ENCODE measurements at regions not wholly inside any gene's neighbourhood (a gene's known extent, or its start where the extent isn't known, plus 50 kb on each side); places are given as distances from the start of the nearest gene placed in this dataset.

GRCh38 chr12:4859478-4860210, 50.1 kb upstream of the KCNA1 start:
- no peak overlapping the region for H3K4me2 ChIP-seq
- peaks cover 6% of the 10 kb centered on the region for H3F3A ChIP-seq (ENCODE audit: low read depth)
- no peak overlapping the region for H3K27ac ChIP-seq
- no peaks in the 10 kb centered on the region for H3K36me3 ChIP-seq
- no peak overlapping the region for H3K4me3 ChIP-seq
- no peaks in the 10 kb centered on the region for H4K20me1 ChIP-seq (ENCODE audit: low read depth)
- Mint-ChIP-seq H3K27me3 (ENCODE audit: insufficient read depth, low read depth) (peaks cover 14% of the 10 kb centered on the region), H3K4me3 (no peak overlapping the region), H3K36me3 (no peaks in the 10 kb centered on the region), H3K9me3 (no peaks in the 10 kb centered on the region), H3K27ac (peak overlapping the region; percentile 72), H3K4me1 (peaks cover 29% of the 10 kb centered on the region)
- peaks cover 59% of the 10 kb centered on the region for H3K27me3 ChIP-seq
- TF ChIP-seq EZH2phosphoT487 (IDR thresholded peaks at IDR 0.05) (no peak), EZH2 (IDR thresholded peaks at IDR 0.05) (no peak), CTCF (IDR thresholded peaks at IDR 0.05) (no peak)
- DNase-seq (ENCODE audit: low spot score) = no peak
- H3K79me2 ChIP-seq (ENCODE audit: low read depth) = no peaks in the 10 kb centered on the region
- peaks cover 12% of the 10 kb centered on the region for H3K4me1 ChIP-seq
- no peaks in the 10 kb centered on the region for H3K9me3 ChIP-seq (ENCODE audit: low read depth)
- H2AFZ ChIP-seq (replicated peaks) = no peak overlapping the region
- no peak overlapping the region for H3K9ac ChIP-seq
